GM18858 (cell line): ENCODE measurements at regions not wholly inside any gene's neighbourhood (a gene's known extent, or its start where the extent isn't known, plus 50 kb on each side); places are given as distances from the start of the nearest gene placed in this dataset.

ENCODE experiments used
- ATAC-seq: cut with Tn5 transposase; IDR thresholded peaks from one replicate; pipeline ENCODE4 v1.9.1; 2021; ENCODE audit not compliant: unreplicated experiment

DNA sequence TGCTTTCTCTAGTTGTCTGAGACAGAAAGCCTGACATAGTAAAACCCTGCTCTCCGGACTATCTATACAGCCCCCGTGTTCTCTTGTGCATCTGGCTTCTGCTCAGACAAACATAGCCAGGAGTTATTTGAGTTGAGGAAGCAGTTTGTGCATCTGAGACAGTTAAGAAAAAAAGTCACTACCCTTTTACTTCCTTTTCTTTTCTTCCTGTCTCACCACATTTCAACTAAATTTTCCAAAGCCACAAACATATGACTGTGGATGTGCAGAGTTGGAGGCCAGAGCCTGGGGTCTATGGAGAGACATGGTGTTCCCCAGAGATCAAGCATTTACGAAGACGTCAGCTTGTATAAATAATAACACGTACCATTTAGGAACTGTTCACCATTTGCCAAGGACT, 158.5 kb upstream of the FGGY start:
- ATAC-seq = no peak

DNA sequence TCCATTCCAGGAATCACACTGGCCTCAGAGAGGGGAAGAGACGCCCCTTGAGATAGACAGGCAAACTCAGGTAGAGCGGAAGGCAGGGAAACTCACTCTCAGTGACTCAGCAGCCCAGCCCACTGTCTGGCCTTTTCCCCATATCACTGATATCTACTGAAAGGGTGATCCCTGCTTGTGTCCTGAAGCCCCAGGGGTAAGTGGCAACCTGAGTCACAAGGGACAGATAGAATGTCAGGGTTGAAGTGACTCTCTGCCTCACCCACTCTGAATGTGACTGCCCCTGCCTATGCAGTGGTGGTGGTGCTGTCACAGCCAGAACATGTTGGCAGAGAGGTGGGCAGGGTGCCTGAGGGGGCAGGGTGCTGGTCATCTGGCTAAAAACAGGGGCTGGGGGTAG, 157.5 kb upstream of the FGGY start:
- no peak for ATAC-seq

- no peak for ATAC-seq
Measured at GRCh38 chr1:59141267-59141863, 155.5 kb upstream of the FGGY start.

GRCh38 chr1:59142311-59143132, 154.4 kb upstream of the FGGY start:
- ATAC-seq = no peak

DNA sequence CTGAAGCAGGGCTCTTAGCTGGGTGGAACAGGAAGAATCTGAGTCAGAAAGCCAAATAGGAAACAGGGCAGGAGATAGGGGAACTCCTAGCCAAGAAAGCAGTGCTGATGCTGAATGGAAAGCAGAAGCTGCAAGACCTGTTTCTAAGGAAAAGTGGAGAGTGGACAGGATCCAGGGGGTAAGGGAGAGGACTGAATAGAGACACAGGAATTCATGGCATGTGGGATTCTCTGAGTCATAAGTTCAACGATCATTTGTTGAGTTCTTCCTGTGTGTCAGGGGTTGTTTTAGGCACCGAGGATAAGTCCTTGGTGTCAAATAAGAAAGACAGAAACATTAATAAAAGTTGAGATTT, 153.8 kb upstream of the FGGY start:
- ATAC-seq = no peak

- ATAC-seq = no peak
Measured at GRCh38 chr1:59143811-59144210, 153.1 kb upstream of the FGGY start.

DNA sequence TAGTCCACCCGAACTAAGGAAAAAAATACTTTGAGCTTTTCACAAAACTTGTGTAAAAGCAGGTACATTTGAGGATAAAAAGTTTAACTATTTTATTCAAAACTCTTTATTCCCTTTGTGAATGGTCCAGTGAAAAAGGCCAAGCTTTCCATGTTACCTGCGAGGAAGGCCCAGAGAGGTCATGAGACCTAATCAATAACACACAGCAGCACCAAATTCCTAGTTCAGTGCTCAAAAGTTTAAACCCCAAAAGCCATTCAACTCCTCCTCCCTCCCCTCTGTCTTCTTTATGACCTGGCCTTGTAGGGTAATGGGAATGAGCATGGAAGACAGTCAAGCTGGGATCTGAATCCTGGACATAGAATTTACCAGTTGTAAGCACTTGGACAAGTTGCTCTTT, 151.9 kb upstream of the FGGY start:
- ATAC-seq = no peak

DNA sequence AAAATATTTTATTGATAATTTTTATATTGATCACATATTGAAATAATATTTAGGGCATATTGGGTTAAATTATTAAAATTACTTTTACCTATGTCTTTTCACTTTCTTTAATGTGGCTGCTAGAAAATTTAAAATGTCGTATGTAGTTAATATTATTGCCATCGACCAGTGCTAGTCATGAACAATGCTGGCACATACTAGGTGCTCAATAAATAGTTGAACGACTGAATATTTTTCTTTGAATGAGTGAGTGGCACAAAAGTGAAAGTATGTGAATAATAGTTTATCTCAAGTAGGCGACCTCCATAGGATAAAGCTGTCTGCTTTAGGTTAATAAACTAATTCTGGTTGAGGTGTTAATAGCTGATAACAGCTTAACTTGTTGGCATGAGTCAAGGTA, 150.8 kb upstream of the FGGY start:
- ATAC-seq = no peak

GRCh38 chr1:59146651-59147358, 150.1 kb upstream of the FGGY start:
- ATAC-seq = no peak

GRCh38 chr1:59149435-59149834, 147.5 kb upstream of the FGGY start:
- ATAC-seq = no peak

GRCh38 chr1:59150577-59151386, 146.1 kb upstream of the FGGY start:
- no peak for ATAC-seq

DNA sequence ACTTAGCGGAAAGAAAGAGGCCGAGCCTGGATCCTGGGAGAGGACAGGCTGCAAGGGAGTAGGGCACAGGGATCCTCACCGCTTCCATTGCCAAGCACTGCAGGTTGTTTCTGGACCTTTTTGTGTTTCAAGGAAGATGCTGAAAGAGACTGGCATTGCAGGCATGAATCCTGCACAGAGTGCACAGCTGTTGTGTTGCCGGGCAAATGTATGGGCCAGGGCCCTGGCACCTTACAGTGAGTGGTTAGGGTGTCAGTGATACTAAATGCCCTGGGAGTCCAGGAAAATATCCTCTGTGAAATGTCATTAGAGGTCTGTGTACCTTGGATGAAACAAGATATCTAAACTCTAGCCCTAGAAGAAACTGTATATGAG, 145.5 kb upstream of the FGGY start:
- no peak for ATAC-seq

- no peak for ATAC-seq
Measured at GRCh38 chr1:59151860-59152259, 145.0 kb upstream of the FGGY start.

GRCh38 chr1:59152511-59152910, 144.4 kb upstream of the FGGY start:
- ATAC-seq = no peak

DNA sequence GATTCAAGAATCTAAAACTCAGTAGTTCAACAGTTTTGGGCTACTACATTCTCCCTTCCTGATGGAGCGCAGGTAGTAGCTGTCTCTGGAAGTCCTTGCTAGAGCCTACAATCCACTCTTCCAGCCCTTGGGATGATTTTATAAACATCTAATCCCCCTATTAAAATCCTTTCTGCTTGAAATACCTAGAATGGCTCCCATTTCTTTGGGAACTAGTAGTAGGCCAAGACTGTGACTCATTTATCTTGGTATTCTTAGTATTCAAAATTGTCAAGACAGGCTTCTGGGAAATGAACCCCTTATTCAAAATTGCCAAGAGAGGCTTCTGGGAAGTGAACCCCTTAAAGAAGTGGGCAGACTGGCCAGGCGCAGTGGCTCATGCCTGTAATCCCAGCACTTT, 142.5 kb upstream of the FGGY start:
- ATAC-seq = no peak

DNA sequence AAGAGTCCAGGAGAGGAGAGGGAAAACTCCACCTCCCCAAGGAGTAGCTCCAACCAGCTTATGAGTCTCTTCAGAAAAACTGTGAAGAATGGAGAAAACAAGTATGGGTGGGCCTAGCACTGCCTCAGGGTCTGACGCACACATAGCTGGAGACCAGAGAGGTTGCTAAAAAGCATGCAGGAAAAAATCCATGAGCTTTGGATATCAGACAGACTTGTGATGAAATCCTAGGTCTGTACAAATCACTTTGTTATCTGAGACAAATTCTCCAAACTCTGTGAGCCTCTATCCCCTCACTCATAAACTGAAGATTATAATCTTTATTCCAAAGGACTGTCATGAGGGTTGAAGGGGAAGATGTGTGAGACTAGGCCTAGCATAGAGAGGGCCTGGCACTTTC, 141.5 kb upstream of the FGGY start:
- ATAC-seq = no peak

DNA sequence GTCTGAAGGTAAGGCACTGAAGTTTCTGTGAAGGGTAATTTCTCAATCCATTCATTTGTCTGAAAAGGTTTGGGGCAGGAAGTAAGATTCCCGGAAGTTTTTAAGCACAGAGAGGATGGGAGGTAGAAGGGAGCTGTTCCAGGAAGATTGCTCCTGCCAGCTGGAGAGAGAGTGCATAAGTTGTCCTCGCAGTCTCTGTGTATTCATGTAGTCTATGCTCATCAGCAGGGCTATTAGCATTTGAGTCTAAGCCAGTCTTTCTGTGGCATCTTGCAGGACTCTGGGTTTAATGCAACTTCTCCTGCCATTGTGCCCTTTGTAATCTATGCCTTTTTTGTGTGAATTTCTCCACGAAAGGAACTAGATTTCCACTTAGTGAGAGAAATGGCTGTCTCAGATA, 140.8 kb upstream of the FGGY start:
- ATAC-seq = no peak

GRCh38 chr1:59156526-59157199, 140.2 kb upstream of the FGGY start:
- ATAC-seq = no peak

DNA sequence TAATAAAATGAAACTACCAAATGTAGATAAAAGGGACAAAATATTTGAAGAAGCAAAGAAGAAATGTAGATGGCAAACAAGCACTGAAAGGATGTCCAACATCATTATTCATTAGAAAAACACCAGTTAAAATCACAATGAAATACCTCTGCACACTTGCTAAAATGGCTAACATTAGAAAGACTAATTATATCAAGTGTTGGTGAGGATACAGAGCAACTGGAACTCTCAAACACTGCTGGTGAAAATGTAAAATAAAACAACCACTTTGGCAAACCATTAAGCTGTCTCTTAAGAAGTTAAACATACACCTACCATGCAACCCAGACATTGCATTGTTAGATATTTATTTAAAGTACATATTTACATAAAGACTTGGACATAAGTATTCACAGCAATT, 138.6 kb upstream of the FGGY start:
- no peak for ATAC-seq

GRCh38 chr1:59159557-59160203, 137.2 kb upstream of the FGGY start:
- ATAC-seq = no peak
